GM12865 (cell line): ENCODE measurements at regions not wholly inside any gene's neighbourhood (a gene's known extent, or its start where the extent isn't known, plus 50 kb on each side); places are given as distances from the start of the nearest gene placed in this dataset.
"Not testable (repeated sequence)": the region's sequence is repeated elsewhere in the genome, so short reads cannot be mapped to it uniquely, and the experiment has no call there.

Experiments
- DNase-seq: peaks from one replicate; pipeline ENCODE4 v3.0.0; 2010; ENCODE audit warnings: low read depth
- H3K4me3 ChIP-seq: 2 replicates; pipeline ENCODE4 v1.5.1; 2011; ENCODE audit warnings: mild to moderate bottlenecking, low read depth, low read length, control low read depth
- TF ChIP-seq, protein P1 (sequence below): IDR thresholded peaks from 2 replicates; pipeline ENCODE4 v1.5.1; 2011; ENCODE audit warnings: low read length, control low read depth, low read depth, inconsistent platforms; ENCODE audit not compliant: insufficient read depth; ENCODE audit errors: missing control alignments

DNA sequence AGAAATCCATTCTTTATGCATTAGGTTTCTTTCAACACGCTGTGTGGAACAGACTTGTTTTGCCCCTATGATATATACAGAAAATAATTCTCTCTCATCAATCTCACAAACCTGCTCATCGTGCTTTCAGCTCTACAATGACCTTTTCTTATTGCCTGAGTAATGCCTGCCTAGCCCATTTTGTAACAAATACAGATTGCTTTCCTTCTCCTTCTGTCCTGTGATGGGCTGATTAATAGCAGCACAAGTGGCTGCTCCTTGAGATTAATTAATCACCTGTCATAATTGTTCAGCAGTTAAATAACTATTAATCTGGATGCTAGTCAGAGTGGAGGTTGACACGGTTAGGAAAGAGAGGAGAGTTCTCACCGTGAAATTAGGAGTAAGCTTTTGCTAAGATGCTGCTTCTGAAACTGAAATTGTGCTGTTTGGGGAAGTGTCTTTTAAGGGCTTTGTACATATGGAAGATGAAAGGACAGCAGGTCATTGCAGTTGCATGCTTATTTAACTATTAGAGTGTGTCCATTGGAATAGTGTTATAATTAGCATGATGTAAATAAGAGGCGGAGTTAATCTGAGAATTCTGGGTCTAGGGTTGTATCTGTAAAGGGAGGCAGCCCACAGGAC, 1430.5 kb downstream of the FAM181B start:
- no peak for DNase-seq
- H3K4me3 ChIP-seq, result no peak overlapping the region
- TF ChIP-seq, protein P1, sequence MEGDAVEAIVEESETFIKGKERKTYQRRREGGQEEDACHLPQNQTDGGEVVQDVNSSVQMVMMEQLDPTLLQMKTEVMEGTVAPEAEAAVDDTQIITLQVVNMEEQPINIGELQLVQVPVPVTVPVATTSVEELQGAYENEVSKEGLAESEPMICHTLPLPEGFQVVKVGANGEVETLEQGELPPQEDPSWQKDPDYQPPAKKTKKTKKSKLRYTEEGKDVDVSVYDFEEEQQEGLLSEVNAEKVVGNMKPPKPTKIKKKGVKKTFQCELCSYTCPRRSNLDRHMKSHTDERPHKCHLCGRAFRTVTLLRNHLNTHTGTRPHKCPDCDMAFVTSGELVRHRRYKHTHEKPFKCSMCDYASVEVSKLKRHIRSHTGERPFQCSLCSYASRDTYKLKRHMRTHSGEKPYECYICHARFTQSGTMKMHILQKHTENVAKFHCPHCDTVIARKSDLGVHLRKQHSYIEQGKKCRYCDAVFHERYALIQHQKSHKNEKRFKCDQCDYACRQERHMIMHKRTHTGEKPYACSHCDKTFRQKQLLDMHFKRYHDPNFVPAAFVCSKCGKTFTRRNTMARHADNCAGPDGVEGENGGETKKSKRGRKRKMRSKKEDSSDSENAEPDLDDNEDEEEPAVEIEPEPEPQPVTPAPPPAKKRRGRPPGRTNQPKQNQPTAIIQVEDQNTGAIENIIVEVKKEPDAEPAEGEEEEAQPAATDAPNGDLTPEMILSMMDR, result no peak

DNA sequence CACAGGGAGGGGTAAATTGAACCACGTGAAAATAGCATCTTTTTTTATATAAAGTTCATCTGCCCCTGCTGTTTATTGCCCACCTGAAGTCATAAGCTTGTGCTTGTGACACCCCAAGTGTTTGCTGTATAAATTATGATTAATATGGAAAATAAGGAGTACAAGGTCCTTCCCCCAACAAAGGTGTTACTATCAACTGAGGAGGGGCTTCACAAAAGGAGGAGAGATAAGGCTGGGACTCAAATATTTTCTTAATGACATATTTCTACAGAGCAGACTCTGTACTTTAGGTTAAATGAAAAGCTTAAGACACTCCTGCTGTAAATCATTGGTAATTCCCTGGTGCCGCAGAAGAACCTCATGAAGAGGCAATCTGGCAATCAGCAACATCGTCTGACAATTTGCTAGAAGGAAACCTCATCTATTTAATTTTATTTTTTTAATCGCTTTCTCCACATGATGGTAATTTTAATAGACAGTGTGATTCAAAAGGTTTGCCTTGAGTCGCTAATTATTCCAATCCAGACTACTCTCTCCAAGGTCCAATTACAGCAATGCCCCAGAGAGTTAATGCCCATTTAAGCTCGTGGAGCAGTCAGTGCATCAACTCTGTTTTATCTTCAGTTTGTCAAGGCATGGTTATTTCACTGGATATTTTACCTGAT, 1432.4 kb downstream of the FAM181B start:
- no peak for DNase-seq
- TF ChIP-seq, protein P1, result no peak
- no peak overlapping the region for H3K4me3 ChIP-seq

DNA sequence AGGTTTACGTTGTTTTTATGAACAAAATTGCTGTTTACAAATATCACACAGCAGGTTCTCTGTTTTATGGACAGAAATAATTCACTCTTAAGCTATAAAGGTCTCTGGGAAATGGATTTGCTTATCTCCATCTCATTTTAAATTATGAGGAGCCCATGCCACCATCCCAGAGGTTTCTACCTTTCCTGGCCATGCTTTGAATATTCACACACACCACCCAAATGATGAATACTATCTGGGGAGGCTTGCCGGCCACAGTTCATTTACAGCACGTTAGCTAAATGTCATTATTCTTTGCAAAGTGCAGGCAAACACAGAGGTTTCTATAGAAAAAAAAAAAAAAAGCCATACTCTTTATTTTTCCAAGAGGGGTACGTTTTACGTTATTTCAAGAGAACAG, 1446.7 kb downstream of the FAM181B start:
- DNase-seq, result no peak
- H3K4me3 ChIP-seq, result no peak overlapping the region
- TF ChIP-seq, protein P1, result no peak

DNA sequence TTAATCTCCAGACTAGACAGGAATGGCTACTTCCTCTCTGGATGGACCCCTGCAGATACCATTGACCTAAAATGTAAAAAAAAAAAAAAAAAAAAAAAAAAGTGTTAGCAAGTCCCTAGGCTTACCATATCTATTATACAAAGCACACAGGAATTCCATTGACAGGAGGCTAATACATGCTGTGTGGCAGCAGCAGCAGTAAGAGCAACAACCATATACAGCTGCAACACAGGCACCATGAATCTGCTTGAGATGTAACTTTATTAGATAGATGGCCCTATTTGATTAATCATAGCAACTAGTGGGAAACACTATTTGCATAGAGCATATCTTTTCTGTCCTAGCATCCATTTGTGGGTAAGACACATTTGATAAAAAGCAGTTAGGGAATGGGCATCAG, 1447.1 kb downstream of the FAM181B start:
- H3K4me3 ChIP-seq, result no peak overlapping the region
- TF ChIP-seq, protein P1, result no peak
- no peak for DNase-seq

DNA sequence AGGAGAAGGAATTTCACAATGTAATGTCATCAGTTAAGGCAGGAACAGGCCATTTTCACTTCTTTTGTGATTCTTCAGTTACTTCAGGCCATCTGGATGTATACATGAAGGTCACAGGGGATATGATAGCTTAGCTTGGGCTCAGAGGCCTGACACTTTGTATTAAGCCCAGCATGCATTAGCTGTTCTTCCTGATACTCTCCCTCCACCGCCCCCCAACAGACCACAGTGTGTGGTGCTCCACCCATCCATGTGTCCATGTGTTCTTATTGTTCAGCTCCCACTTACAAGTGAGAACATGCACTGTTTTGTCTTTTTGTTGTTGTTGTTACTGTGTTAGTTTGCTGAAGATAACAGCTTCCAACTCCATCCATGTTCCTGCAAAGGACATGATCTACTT, 1453.4 kb downstream of the FAM181B start:
- H3K4me3 ChIP-seq, DNase-seq: not testable (repeated sequence)

DNA sequence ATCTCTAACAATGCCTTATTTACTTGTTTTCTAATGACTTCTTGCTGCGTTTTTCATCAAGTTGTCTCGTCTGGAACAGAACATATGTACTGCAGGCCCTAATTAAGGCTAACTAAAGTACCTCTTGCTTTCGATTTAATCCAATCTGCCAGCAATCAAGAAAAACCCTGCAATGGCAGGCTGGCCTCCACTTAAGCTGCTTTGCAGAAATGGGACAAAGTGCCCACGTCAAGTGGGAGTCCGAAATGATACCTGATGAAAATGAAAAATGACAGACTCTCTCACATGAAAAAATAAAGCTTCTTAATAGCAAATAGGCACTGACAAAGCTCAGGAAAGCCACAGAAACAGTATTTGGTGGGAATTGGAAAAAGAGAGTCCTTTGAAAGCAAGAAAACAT, 1454.7 kb downstream of the FAM181B start:
- no peak for DNase-seq
- TF ChIP-seq, protein P1, result no peak
- no peak overlapping the region for H3K4me3 ChIP-seq

DNA sequence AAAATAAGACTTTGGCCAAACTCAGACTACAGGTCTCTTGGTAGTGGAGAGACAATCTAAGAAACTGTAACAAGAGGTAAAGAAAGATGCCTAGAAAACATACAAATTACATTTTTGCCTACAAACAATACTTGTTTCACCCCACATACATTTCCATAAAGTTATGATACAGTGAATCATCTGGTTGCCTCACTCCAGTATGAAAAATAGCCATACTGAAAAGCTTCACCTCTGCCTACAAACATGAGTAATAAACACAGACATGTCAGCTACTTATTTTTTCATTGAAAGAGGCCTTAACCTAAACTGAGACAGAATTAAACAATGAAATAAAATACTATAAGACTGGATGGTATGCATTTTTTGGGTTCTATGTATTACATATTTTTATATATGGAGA, 1463.0 kb downstream of the FAM181B start:
- DNase-seq, result no peak
- H3K4me3 ChIP-seq, result no peak overlapping the region
- TF ChIP-seq, protein P1, result no peak
